ENCODE measurements at regions not wholly inside any gene's neighbourhood (a gene's known extent, or its start where the extent isn't known, plus 50 kb on each side); places are given as distances from the start of the nearest gene placed in this dataset.
"Not testable (repeated sequence)": the region's sequence is repeated elsewhere in the genome, so short reads cannot be mapped to it uniquely, and the experiment has no call there.

DNA sequence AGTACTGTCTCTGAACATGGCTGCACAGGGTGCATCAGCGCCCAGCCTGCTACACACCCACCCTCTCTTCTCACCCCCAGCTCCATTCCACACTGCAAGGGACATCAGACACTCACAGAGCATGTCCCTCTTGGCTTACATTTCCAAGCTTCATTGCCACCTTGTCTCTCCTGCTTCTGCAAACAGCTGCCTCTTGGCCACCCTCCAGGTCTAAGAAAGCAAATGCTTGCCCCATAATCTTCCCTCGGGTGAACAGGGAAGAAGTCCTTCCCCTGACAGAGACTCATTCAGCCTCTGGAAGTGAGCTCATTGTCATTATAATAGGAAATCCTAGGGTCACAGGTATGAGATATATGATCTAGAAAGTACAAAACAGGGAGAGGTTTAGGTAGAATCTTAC lies 505.2 kb downstream of the RMST start:
- CTCF ChIA-PET = interaction anchor here (0.6 to 1.7 kb wide), 2 partner anchors 11 to 636 kb away, joined by 3 to 5 read pairs; no protein-coding TSS in a partner anchor
- ATAC-seq (no peak), DNase-seq (no peak)
- H3K4me1 Mint-ChIP-seq = no peaks in the 10 kb centered on the region
- no peaks in the 10 kb centered on the region for H3K27me3 Mint-ChIP-seq
- H3K36me3 Mint-ChIP-seq (ENCODE audit: low read depth) = no peaks in the 10 kb centered on the region
- intact Hi-C loops (cut with DNase I, micrococcal nuclease) = loop anchor here in 1 of 2 experiments (10.0 kb wide), 1 partner anchor 1393 kb away; no protein-coding TSS in a partner anchor
- H3K4me3 Mint-ChIP-seq = no peak overlapping the region
- H3K27ac Mint-ChIP-seq = no peak overlapping the region
- POLR2A ChIA-PET = no interaction called here
- no peaks in the 10 kb centered on the region for H3K9me3 Mint-ChIP-seq (ENCODE audit: low read depth)

DNA sequence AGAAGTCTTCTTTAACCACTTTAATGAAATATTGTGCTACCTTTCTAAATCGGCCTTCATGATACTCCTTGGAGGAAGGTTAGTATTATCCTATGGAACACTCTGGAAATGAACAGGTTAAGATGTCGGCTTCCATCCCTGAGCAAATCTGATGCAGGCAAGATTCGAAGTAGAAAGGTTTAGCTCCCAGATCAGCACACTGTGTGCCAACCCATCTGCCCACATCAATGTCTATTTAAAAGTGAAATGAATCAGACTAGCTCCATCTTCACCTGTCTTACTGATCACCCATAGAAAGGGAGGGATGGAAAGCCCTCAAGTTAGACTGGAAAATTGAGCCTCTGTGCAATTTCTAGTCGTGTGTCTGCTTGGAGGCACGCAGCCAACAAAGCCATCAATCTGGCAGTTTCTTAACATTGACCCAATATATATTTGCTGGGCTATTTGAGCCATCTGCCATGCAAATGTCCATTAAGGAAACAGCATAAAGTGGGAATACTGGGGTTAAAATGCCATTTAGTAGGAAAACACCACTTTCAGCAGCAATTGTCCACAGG lies 506.1 kb downstream of the RMST start:
- no peaks in the 10 kb centered on the region for H3K36me3 Mint-ChIP-seq (ENCODE audit: low read depth)

DNA sequence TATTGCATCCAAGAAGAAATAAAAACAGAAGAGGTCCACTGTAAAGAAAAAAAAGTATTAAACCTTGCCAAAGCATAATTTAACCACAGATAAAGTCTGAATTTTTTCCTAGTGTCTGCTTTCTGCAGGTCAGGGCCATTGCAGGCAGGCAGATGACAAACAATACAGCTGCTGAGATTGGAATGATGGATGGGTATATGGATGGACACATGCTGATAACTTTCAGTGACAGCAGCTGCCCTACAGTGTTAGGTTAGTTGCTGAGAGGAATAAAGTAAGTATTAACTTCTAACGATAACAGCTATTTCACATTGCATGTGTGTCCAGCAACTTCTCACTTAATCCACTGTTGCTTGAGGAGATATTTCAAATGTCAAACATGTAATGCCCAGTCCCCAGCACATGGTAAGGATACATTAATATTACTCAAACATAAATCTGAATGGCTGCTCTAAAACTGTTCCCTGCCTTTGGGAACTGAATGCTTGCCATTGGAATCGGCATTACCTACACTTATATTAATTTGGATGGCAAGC lies 515.3 kb downstream of the RMST start:
- intact Hi-C loops (cut with DNase I, micrococcal nuclease) = no loop called here
- Mint-ChIP-seq H3K27me3 (peaks cover 3% of the 10 kb centered on the region), H3K9me3 (ENCODE audit: low read depth) (no peaks in the 10 kb centered on the region), H3K4me1 (no peaks in the 10 kb centered on the region), H3K4me3 (no peak overlapping the region), H3K27ac (no peak overlapping the region), H3K36me3 (ENCODE audit: low read depth) (no peaks in the 10 kb centered on the region)
- no peak for DNase-seq
- ATAC-seq = no peak
- ChIA-PET CTCF (no interaction called here), POLR2A (no interaction called here)

More for the DNA sequence above, 506.1 kb downstream of the RMST start:
- ChIA-PET CTCF (interaction anchor here (4.2 kb wide), 1 partner anchor 8 kb away, joined by 17 read pairs; no protein-coding TSS in a partner anchor), POLR2A (no interaction called here)
- no peaks in the 10 kb centered on the region for H3K9me3 Mint-ChIP-seq (ENCODE audit: low read depth)
- no peak overlapping the region for H3K27ac Mint-ChIP-seq
- ATAC-seq (no peak), DNase-seq (no peak)
- H3K4me3 Mint-ChIP-seq = no peak overlapping the region
- no peaks in the 10 kb centered on the region for H3K4me1 Mint-ChIP-seq
- intact Hi-C loops (cut with DNase I, micrococcal nuclease) = loop anchor here in 1 of 2 experiments (10.0 kb wide), 1 partner anchor 1394 kb away; no protein-coding TSS in a partner anchor
- H3K27me3 Mint-ChIP-seq = no peaks in the 10 kb centered on the region

DNA sequence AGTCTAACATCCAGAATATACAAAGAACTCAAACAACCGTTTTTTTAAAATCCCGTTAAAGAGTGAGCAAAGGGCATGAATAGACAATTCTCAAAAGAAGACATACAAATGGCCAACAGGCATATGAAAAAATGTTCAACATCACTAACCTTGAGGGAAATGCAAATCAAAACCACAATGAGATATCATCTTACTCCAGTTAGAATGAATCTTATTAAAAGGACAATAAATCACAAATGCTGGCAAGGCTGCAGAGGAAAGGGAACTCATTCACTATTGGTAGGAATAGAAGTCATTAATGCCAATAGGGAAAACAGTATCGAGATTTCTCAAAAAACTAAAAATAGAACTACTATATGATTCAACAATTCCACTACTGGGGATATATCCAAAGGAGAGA lies 520.1 kb downstream of the RMST start:
- H3K27ac Mint-ChIP-seq = no peak overlapping the region

DNA sequence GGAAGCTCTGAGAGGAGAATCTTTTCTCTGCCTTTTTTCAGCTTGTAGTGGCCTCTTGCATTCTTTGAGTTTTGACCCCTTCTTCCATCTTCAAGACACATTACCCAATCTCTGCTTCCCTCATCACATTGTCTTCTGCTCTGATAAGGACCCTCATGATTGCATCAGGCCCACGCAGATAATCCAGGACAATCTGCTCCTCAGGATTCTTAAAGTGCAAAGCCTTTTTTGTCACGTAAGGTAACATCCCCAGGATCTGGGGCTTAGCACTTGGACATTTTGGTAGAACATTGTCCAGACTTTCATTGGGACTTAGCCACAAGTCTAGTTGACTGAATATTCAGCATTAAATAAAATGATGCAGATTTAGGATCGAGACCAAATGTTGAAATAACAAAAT lies 521.2 kb downstream of the RMST start:
- H3K4me3 Mint-ChIP-seq = no peak overlapping the region
- ChIA-PET POLR2A (no interaction called here), CTCF (no interaction called here)
- H3K27me3 Mint-ChIP-seq = peaks cover 2% of the 10 kb centered on the region
- intact Hi-C loops (cut with DNase I, micrococcal nuclease) = no loop called here
- no peak overlapping the region for H3K27ac Mint-ChIP-seq
- no peak for DNase-seq
- no peaks in the 10 kb centered on the region for H3K36me3 Mint-ChIP-seq (ENCODE audit: low read depth)
- H3K4me1 Mint-ChIP-seq = no peaks in the 10 kb centered on the region
- no peak for ATAC-seq
- no peaks in the 10 kb centered on the region for H3K9me3 Mint-ChIP-seq (ENCODE audit: low read depth)

More for the DNA sequence above, 520.1 kb downstream of the RMST start:
- DNase-seq (no peak), ATAC-seq (no peak)
- peaks cover 2% of the 10 kb centered on the region for H3K27me3 Mint-ChIP-seq
- no peaks in the 10 kb centered on the region for H3K9me3 Mint-ChIP-seq (ENCODE audit: low read depth)
- H3K4me3 Mint-ChIP-seq = no peak overlapping the region
- H3K36me3 Mint-ChIP-seq (ENCODE audit: low read depth) = no peaks in the 10 kb centered on the region
- intact Hi-C loops (cut with DNase I, micrococcal nuclease) = no loop called here
- ChIA-PET CTCF (no interaction called here), POLR2A (no interaction called here)
- no peaks in the 10 kb centered on the region for H3K4me1 Mint-ChIP-seq

DNA sequence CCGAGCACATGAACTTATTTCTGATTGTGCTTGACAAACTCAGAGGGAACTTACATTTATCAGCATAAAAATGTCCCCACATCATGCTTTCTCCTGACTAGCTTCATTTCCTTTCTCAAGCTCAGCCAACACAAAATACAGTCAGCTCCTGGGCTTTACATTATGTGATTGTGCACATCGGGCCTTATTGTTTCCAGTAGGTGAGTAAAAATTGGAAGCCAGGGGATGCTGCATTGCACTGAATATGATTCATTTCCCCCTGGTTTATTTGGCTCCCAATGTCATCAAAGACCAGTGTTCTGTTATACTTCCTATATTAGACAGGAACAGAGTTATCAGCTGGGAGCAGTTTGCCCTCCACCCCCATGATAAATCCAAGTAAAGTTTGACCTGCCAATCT lies 521.8 kb downstream of the RMST start:
- no peaks in the 10 kb centered on the region for H3K4me1 Mint-ChIP-seq
- CTCF ChIA-PET = no interaction called here
- intact Hi-C loops (cut with DNase I, micrococcal nuclease) = no loop called here

DNA sequence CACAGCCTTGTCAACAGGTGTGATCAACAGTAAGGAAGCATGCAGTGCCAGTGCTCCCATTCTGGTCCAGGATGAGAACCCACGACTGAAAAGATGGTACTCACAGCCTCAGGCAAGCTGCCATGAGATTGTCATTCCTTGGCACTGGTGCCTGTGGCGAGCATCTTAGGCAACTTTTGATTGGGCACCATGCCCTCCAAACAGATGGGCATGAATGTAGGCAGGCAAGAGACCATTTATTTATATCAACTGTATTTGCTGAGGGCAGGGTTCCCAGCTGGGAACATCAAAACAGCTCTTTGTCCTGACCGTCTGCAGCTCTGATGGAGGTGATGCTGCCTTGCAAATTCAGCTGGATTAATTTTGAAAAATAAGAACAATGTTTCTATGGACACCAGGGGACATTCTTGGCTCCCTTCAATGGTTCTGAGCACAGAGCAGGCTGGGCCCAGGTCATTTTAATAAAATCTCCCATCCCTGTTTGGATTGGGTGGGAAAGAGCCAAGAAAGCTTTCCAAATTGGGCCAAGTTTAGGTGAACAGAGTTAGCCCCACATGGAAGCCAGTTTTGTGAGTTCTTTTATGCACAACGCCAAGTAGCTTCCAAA lies 522.5 kb downstream of the RMST start:
- no peaks in the 10 kb centered on the region for H3K9me3 Mint-ChIP-seq (ENCODE audit: low read depth)
- intact Hi-C loops (cut with DNase I, micrococcal nuclease) = no loop called here
- CTCF ChIA-PET = interaction anchor here (1.0 kb wide), 1 partner anchor 18 kb away, joined by 3 read pairs; no protein-coding TSS in a partner anchor
- ATAC-seq = no peak
- H3K4me1 Mint-ChIP-seq = no peaks in the 10 kb centered on the region
- no peak overlapping the region for H3K27ac Mint-ChIP-seq
- H3K4me3 Mint-ChIP-seq = no peak overlapping the region
- H3K27me3 Mint-ChIP-seq = peaks cover 2% of the 10 kb centered on the region
- POLR2A ChIA-PET = no interaction called here
- no peak for DNase-seq
- H3K36me3 Mint-ChIP-seq (ENCODE audit: low read depth) = no peaks in the 10 kb centered on the region

More for the DNA sequence above, 521.8 kb downstream of the RMST start:
- Mint-ChIP-seq H3K4me3 (no peak overlapping the region), H3K36me3 (ENCODE audit: low read depth) (no peaks in the 10 kb centered on the region), H3K9me3 (ENCODE audit: low read depth) (no peaks in the 10 kb centered on the region), H3K27me3 (peaks cover 2% of the 10 kb centered on the region), H3K27ac (no peak overlapping the region)
- DNase-seq (no peak), ATAC-seq (no peak)
- POLR2A ChIA-PET = no interaction called here

DNA sequence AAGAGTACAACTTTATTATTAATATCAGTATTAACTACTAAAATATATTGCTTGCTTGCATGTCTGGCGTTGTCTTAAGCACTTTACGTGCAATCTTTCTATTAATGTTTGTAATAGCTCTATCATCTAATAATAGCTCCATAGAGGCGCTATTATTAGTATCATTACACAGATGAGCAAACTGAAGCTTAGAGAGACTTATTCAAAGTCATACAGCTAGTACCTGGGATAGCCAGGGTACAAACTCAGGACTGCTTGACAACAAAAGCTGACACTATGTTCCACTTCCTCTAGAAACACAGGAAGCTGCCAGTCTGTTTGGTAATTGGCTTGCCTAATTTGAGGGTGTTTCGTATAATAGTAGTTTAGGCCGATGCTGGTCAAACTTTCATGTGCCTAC lies 523.2 kb downstream of the RMST start:
- intact Hi-C loops (cut with DNase I, micrococcal nuclease) = no loop called here
- H3K4me3 Mint-ChIP-seq = no peak overlapping the region
- DNase-seq (no peak), ATAC-seq (no peak)
- CTCF ChIA-PET = interaction anchor here (1.0 kb wide), 1 partner anchor 18 kb away, joined by 3 read pairs; no protein-coding TSS in a partner anchor
- no peak overlapping the region for H3K27ac Mint-ChIP-seq
- POLR2A ChIA-PET = no interaction called here
- no peaks in the 10 kb centered on the region for H3K36me3 Mint-ChIP-seq (ENCODE audit: low read depth)
- H3K27me3 Mint-ChIP-seq = peaks cover 2% of the 10 kb centered on the region
- no peaks in the 10 kb centered on the region for H3K9me3 Mint-ChIP-seq (ENCODE audit: low read depth)
- no peaks in the 10 kb centered on the region for H3K4me1 Mint-ChIP-seq

DNA sequence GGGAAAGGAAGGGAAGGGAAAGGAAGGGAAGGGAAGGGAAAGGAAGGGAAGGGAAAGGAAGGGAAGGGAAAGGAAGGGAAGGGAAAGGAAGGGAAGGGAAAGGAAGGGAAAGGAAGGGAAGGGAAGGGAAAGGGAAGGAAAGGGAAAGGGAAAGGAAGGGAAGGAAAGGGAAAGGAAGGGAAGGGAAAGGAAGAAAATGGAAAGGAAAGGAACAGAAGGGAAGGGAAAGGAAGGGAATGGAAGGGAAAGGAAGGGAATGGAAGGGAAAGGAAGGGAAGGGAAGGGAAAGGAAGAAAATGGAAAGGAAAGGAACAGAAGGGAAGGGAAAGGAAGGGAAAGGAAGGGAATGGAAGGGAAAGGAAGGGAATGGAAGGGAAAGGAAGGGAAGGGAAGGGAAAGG lies 526.0 kb downstream of the RMST start:
- POLR2A ChIA-PET; H3K27me3 Mint-ChIP-seq; H3K4me3 Mint-ChIP-seq; H3K27ac Mint-ChIP-seq; DNase-seq; H3K9me3 Mint-ChIP-seq (ENCODE audit: low read depth); ATAC-seq; intact Hi-C loops (cut with DNase I, micrococcal nuclease); H3K4me1 Mint-ChIP-seq; H3K36me3 Mint-ChIP-seq (ENCODE audit: low read depth); CTCF ChIA-PET: not testable (repeated sequence)

DNA sequence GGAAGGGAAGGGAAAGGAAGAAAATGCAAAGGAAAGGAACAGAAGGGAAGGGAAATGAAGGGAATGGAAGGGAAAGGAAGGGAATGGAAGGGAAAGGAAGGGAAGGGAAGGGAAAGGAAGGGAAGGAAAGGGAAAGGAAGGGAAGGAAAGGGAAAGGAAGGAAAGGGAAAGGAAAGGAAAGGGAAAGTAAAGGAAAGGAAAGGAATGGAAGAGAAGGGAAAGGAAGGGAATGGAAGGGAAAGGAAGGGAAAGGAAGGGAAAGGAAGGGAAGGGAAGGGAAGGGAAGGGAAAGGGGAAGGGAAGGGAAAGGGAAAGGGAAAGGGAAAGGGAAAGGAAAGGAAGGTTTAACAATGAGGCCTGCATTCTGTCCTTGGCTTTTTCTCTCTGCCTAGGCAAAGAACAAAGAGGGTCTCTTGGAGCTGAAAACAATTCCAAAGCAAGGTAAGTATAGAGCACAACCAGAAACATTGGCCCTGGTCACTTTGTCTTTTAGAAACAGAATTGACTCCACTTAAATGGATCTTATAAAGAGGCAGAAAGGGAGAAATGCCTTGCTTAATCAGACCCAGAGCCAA lies 525.9 kb upstream of the TMPO start:
- no peaks in the 10 kb centered on the region for H3K36me3 Mint-ChIP-seq (ENCODE audit: low read depth)
- CTCF ChIA-PET = no interaction called here
- H3K4me3 Mint-ChIP-seq = no peak overlapping the region
- POLR2A ChIA-PET = no interaction called here
- DNase-seq (no peak), ATAC-seq (no peak)
- intact Hi-C loops (cut with DNase I, micrococcal nuclease) = no loop called here
- H3K27me3 Mint-ChIP-seq = no peaks in the 10 kb centered on the region
- H3K9me3 Mint-ChIP-seq (ENCODE audit: low read depth) = no peaks in the 10 kb centered on the region
- H3K4me1 Mint-ChIP-seq = no peaks in the 10 kb centered on the region
- H3K27ac Mint-ChIP-seq = no peak overlapping the region

DNA sequence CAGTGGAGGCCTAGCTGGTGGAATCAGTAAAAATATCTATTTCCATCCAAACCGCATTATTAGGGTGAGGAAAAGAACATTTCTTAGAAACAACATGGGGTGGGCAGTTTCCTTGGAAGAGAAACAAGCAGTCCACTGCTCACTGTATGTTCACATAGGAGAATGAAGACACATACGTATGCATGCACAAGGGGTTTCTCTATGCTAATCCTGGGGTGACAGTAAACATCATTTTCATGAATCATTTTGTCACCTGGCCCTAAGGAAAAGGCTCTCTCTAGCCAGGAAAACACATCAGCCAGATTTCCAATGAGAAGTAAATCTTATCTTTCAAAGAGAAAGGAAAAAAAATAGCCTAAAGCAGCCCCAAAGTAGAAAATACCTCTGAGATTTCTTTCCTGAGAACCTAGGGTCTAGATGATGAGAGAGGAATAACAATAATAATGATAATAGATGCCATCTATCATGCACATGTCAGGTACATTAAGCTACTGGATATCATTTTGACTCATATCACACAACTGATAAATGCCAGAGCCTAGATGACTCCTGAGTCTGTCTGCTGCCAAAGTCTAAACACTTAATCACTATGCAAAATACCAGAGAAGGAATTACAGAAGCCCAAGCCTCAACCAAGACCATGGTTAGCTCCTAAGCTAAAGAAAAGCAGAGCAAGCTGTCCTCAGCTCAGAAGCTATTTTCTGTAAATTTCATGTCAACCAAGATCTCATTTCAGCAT lies 520.5 kb upstream of the TMPO start:
- ChIA-PET POLR2A (no interaction called here), CTCF (no interaction called here)
- intact Hi-C loops (cut with DNase I, micrococcal nuclease) = no loop called here
- Mint-ChIP-seq H3K4me1 (no peaks in the 10 kb centered on the region), H3K27ac (no peak overlapping the region), H3K9me3 (ENCODE audit: low read depth) (no peaks in the 10 kb centered on the region), H3K27me3 (no peaks in the 10 kb centered on the region), H3K36me3 (ENCODE audit: low read depth) (no peaks in the 10 kb centered on the region), H3K4me3 (no peak overlapping the region)
- no peak for ATAC-seq
- DNase-seq = no peak

DNA sequence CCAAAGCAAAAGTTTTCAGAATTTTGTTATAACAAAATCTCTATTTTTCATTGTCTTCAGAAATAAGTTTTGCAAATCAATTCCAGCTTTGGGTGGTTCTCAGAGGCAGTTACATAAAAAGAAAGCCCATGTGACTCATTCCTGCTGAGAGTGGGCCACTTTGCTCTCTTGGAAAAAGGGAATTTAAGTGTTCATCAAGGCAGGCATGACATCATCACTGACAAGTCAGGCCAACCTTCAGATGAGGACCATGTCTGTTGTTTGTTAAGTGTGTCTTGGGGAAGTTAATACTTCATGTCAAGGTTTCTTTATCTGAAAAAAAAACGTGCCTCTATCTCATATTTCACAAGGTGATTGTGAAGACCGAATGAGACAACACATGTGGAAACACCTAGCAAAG lies 519.8 kb upstream of the TMPO start:
- Mint-ChIP-seq H3K36me3 (ENCODE audit: low read depth) (no peaks in the 10 kb centered on the region), H3K9me3 (ENCODE audit: low read depth) (no peaks in the 10 kb centered on the region), H3K4me3 (no peak overlapping the region), H3K27me3 (no peaks in the 10 kb centered on the region), H3K27ac (no peak overlapping the region), H3K4me1 (no peaks in the 10 kb centered on the region)
- ChIA-PET POLR2A (no interaction called here), CTCF (no interaction called here)
- DNase-seq (no peak), ATAC-seq (no peak)
- intact Hi-C loops (cut with DNase I, micrococcal nuclease) = no loop called here
